ENCODE measurements at regions not wholly inside any gene's neighbourhood (a gene's known extent, or its start where the extent isn't known, plus 50 kb on each side); places are given as distances from the start of the nearest gene placed in this dataset.
"Not testable (repeated sequence)": the region's sequence is repeated elsewhere in the genome, so short reads cannot be mapped to it uniquely, and the experiment has no call there.

DNA sequence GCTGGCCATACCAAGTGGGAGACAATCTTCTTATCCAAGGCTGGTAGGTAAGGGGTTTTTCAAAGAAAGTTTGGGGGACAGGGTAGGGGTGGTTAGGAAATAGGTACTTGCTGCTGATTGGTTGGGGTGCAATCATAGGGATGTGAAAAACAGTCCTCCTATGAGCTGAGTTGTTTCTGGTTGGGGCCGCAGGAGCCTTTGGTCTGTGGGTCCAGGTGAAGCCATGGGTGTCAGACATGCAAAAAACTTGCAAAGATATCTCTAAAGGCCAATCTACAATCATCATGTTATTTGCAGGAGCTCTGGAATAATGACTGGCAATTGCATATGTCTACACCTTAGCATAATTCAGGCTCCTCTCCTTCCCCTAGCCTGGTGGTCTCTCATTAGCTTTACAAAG is 982.3 kb downstream of the DIPK2A start:
- ATAC-seq (no peak), DNase-seq (ENCODE audit: low spot score) (no peak)

DNA sequence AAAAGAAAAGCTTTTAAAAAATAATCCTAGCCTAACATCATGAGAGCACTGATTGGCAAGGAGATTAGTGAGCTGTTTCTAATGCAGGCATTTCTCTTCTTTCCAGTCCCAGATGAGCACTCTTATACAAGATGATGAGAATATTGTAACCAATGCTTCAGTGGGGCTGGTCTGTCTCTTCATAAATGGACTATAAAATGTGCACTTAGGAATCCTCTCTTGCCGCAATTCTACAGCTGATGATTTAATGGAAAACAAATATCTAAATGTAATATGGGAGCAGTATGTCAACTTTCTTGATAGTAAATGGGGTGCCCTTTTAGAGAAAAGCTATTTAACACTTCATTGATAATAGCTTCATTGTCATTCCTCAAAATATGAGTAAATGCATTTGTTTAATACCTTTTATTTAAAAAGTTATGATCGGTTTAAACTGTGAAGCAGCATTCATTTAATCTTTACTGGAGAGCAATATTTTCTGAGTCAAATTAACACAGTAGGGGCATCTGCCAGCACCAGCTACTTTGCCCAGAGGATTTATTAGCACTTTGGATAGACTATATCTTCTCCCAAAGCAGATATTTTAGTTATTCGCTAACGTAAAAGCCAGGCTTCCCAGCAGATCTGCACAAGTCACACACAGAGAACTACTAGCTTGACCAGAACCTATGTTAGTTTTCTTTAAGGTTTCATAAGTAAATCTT is 985.9 kb downstream of the DIPK2A start:
- no peak for ATAC-seq
- no peak for DNase-seq (ENCODE audit: low spot score)

DNA sequence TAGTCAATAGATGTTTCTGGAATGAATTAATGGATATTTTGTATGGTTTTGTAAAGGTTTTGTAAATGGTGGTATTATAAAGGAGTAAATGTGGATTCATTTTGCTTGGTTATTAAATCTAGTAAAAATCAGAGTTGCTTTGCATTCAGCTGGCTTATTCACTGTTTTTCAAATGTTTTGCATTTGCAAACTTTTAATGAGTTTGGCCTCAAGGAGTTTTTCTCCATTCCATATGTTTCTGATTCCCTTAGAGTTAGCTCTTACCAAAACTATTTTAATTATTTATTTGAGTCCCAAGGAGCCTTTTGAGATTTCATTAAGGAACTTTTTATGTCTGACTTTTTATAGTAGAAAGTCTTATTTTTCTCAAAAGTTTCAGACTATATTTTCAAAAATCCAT is 992.2 kb downstream of the DIPK2A start:
- ATAC-seq (no peak), DNase-seq (ENCODE audit: low spot score) (no peak)

DNA sequence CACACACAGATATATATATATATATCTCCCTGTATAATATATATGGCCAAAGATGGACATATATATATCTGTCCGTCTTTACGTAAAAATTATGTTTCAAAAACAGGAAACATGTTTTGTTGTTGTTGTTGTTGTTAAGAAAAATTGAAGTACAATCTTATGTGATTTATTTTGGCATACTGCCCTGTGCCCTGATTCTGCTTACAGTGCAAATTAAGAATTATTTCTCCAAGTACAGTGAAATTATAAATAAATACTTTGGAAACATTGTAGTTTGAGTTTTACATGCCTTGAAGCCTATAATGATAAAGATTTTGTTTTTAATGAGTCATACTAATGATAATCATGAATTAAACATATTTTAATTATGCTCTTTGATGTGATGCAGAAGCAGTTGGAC is 994.9 kb downstream of the DIPK2A start:
- DNase-seq (ENCODE audit: low spot score), result no peak

DNA sequence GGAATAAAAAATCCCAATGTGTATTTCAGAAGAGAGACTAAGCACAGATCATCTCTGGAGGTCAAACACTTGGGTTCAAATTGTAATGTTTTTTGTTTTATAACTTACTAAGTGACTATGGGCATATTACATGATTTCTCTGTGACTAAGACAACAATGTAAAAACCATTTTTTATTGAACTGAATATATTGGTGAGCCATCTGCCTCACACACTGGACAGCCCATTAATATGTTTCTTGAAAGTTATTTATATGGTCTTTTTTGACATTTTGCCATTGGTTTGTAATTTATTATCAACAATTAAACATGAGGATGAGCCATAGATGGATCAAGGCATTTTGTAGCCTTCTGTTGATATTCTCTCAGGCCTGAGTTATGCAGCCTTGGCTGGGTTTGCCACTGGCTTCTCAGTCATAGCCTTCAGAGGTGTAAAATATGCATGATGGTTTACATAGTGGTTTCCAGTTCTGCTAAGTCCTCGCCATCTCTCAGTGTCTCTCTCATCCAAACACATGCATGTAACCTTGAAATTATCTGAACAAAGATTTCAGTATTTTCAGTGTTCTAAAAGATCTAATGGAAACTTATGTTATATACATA is 997.2 kb downstream of the DIPK2A start:
- no peak for DNase-seq (ENCODE audit: low spot score)
- no peak for ATAC-seq

More for the DNA sequence above, 994.9 kb downstream of the DIPK2A start:
- ATAC-seq, result no peak

DNA sequence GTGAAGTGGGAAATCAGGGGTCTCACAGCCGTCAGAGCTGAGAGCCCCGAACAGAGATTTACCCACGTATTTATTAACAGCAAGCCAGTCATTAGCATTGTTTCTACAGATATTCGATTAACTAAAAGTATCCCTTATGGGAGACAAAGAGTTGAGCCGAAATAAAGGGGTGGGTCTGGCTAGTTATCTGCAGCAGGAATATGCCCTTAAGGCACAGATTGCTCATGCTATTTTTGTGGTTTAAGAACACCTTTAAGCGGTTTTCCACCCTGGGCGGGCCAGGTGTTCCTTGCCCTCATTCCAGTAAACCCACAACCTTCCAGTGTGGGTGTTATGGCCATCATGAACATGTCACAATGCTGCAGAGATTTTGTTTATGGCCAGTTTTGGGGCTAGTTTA is 1012.9 kb downstream of the DIPK2A start:
- not testable (repeated sequence) for DNase-seq (ENCODE audit: low spot score); ATAC-seq

DNA sequence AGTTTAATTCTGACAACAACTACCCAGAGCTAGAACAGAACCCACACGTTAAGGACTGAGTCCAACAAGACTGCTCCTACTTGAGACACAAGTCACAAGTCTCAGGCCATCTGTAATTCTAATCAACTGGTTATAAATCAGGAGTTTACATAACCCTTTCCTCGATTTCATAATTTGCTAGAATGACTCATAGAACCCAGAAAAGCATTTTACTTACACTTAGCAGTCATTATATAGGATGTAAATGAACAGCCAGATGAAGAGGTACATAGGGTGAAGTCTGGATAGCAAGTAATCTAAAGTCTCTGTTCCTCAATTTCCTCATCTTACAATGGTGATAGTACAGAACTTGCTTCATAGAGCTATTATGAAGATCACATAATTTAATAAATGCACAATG is 1018.2 kb downstream of the DIPK2A start:
- DNase-seq (ENCODE audit: low spot score) (no peak), ATAC-seq (no peak)

DNA sequence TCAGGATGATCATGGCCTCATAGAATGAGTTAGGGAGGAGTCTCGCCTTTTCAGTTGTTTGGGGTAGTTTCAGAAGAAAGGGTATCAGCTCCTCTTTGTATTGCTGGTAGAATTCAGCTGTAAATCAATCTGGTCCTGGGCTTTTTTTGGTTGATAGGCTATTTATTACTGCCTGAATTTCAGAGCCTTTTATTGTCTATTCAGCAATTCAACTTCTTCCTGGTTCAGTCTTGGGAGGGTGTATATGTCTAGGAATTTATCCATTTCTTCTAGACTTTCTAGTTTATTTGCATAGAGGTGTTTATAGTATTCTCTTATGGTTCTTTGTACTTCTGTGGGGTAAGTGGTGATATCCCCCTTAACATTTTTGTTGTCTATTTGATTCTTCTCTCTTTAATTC is 1024.2 kb downstream of the DIPK2A start:
- ATAC-seq (no peak), DNase-seq (ENCODE audit: low spot score) (no peak)

DNA sequence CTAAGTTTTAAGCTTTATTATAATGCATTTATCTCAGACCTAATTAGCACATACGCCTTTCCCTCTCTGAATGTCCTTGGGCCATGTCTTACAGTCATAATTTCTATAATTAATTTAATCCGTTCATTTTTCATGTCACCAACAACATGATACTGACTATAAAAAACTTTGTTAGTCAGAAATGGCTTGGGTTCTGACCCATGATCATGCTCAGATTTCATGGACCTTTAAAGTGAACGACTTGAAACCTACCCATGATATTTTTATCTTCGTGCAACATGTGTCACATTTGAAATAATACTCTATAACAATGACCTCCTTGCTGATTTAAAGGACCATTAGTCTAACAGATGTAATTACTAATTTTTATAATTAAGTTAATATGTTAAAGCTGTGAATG is 1033.8 kb downstream of the DIPK2A start:
- no peak for ATAC-seq
- no peak for DNase-seq (ENCODE audit: low spot score)

DNA sequence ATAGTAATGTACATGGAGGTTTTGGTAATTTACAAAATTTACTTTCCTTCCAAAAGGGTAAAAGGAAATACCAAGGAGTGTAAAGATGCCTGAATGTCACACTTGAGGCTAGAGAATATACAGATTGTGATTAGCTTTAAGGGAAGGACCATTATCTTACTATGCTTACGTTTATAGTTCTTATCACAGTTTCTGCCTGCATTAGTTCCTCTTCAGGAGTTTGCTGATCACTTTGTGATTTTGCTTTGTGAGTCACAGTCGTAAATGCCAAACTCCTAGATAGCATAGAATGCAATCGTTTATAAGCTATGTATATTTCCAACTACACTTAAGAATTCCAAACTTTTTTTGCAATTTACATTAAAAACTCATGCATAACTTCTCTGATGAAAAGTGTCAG is 1034.6 kb downstream of the DIPK2A start:
- ATAC-seq, result no peak

DNA sequence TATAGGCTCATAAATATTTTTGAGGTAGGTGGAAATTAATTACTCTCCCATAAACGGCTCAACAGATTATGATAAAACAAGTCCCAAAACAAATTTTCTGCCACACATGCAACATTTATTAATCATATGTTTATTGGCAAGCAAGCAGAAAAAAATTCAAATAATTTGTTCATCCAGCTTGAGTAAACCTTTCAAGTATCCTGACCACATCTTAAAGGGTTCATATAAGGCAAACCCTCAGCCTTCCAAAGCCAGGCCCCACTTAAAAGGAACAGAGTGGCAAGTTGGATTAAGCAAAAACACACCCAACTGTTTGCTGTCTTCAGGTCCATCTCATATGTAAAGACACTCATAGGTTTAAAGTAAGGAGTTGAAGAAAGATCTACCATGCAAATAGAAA is 1042.3 kb downstream of the DIPK2A start:
- no peak for DNase-seq (ENCODE audit: low spot score)
- no peak for ATAC-seq

More for the DNA sequence above, 1034.6 kb downstream of the DIPK2A start:
- no peak for DNase-seq (ENCODE audit: low spot score)

DNA sequence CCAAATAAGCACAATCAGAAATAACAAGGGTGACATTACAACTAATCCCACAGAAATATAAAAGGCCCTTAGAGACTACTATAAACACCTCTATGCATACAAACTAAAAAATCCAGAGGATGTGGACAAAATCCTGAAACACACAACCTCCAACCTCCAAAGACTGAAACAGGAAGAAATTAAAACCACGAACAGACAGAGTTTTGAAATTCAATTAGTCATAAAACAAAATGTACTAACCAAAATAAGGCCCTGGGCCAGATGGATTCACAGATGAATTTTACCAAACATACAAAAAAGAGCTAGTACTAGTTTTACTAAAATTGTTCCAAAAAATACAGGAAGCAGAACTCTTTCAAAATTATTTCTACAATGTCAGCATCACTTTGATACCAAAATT is 1043.6 kb downstream of the DIPK2A start:
- DNase-seq (ENCODE audit: low spot score) (no peak), ATAC-seq (no peak)

DNA sequence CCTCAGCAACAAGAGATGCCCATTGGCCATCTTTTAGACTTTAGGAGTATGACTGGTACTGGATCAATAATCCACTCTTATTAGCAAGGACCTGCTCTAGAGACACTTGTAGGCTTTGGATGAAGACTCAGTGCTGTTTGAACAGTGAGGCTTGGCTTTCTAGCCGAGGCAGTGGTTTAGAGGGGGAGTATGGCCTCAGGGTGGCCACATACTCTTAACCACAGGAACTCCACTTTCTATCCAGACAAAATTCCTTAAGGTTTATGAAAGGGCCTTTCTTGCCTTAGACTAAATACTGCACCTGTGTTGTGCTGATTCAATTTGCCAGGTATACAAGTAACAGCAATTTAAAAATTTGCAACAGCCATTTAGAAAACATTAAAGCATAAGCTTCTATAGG is 1046.3 kb downstream of the DIPK2A start:
- DNase-seq (ENCODE audit: low spot score), result no peak
- ATAC-seq, result no peak

DNA sequence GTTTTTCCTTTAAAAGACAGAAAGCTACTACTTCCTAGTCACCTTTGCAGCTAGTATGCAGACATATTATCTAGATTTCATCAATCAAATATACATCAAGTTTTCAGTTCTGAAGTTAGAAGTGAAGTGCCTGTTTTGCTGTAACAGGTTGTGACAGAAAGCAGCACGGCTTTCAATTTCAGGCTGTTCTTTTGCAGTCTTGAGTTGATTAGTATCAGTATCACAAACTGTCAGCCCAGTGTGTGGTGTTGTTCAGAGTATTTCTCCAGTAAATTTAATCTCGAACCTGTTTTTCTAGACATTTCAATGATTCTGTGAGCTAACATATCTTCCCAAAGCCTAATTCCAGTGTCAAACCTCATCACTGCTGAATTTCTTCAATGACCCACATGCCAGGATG is 1050.8 kb downstream of the DIPK2A start:
- no peak for ATAC-seq
- DNase-seq (ENCODE audit: low spot score), result no peak

DNA sequence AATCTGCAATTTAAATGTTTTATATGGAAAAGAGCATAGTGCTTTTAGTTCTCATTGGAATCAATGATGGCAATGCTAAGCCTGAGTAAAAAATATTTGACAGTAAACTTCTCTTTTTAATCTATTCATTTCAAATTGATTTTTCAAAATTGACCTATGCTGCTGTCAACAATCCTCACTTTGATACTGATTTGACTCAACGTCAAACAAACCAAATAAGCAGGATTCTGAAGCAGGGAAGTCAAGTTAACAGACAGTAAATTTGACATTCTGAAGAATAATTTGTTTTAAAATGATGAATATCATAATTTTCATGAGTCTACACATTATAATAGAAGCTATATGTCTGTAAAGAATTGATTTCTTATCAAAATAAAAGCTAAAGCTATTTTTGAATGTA is 1053.1 kb downstream of the DIPK2A start:
- no peak for DNase-seq (ENCODE audit: low spot score)
- ATAC-seq, result no peak

DNA sequence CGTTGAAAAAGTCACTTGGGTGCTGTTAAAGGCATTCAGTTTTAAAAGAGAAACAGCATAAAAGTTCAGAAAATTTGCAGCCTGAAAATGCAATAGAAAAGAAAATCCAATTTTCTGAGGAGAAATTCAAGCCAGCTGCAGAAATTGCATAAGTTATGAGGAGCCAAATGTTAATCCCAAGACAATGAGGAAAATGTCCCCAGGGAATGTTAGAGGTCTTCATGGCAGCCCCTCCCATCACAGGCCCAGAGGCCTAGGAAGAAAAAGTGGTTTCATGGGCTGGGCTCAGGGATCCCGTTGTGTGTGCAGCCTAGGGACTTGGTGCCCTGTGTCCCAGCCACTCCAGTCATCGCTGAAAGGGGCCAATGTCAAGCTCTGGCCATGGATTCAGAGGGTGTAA is 1055.6 kb downstream of the DIPK2A start:
- not testable (repeated sequence) for DNase-seq (ENCODE audit: low spot score); ATAC-seq

DNA sequence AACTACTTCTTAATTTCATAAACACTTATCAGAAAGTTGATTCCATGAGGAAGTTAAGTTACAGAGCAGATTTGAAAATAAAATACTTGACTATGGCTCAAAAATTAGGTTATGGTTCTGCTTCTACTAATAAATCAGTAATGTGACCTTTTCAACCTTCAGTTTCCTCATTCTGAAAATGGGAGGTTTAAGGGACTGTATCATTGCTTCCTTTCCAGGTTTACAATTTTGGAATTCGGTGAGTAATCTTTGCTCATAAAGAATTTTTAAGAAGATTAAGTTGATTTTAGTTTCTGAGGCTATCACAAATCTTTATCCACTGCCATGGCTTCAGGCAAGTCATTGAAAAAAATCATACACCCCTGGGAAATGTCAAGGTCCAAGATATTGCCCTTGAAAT is 1061.2 kb downstream of the DIPK2A start:
- ATAC-seq (no peak), DNase-seq (ENCODE audit: low spot score) (no peak)

DNA sequence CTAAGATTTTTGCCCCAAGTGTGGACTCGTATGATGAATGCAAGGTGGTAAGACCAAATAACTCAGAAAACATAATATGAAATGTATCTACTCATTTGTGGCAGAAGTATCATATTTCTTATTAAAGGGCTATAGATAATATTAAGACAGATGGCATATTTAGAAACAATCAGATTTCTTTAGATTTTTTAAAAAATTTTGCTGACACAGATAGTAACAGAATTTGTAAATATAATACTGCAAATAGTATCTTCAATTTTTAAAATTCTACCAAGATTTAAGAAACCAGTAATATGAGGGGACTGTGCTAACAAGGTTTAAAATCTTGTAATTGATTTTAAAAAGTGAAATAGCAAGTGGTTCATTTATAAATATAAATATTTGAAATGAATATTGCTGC is 1064.1 kb downstream of the DIPK2A start:
- no peak for DNase-seq (ENCODE audit: low spot score)
- ATAC-seq, result no peak

DNA sequence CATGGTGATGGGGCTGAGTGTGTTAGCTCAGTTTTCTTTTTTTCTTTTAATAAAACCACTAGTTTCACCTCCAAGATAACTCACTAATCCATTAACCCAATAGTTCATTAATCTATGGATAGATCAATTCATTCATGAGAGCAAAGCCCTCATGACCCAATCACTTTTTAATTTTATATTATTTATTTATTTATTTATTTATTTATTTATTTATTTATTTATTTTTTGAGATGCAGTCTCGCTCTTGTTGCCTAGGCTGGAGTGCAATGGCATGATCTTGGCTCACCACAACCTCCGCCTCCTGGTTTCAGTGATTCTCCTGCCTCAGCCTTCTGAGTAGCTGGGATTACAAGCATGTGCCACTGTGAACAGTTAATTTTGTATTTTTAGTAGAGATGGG is 1082.4 kb downstream of the DIPK2A start:
- not testable (repeated sequence) for ATAC-seq; DNase-seq (ENCODE audit: low spot score)

DNA sequence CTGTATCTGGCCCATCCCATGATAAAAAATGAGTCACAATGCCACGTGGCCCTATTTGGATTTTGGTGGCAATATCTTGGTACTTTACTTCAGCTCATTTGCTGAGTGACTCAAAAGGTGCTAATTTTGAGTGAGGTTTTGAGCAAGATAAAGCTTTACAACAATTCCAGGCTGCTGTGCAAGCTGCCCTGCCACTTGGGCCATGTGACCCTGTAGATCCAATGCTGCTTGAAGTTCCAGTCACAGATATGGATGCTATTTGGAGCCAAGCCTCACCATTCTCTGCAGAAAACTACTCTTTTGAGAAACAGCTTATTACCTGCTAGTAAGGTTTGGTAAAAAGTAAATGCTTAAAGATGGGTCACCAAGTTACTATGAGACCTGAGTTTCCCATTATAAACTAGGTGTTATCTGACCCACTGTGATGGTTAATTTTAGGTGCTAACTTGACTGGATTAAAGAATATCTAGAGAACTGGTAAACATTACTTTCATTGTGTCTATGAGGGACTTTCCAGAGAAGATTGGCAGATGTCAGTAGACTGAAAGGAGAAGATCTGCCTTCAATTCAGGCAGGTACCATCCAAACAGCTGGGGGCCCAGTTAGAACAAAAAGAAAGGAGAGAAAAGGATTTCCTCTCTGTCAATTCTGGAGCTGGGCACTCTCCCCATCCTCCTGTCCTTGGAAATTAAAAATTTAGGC is 1083.9 kb downstream of the DIPK2A start:
- ATAC-seq (no peak), DNase-seq (ENCODE audit: low spot score) (no peak)

DNA sequence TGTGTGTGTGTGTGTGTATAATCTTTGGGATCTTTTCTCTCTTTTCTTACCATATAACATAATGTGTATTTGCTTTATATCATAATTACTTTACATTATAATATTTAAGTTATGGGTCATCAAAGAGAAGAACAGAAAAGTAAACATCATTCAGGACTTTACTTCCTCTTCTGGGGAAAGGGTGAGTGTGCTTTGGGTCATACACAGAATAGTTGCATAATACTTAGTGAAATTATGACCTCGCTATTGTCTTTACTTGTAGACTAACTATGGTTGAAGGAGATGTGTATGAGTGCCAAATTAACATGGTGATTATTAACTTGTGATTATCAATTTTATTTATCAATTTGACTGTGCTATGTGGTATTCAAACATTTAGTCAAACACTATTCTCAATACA is 1086.9 kb downstream of the DIPK2A start:
- no peak for DNase-seq (ENCODE audit: low spot score)
- ATAC-seq, result no peak

DNA sequence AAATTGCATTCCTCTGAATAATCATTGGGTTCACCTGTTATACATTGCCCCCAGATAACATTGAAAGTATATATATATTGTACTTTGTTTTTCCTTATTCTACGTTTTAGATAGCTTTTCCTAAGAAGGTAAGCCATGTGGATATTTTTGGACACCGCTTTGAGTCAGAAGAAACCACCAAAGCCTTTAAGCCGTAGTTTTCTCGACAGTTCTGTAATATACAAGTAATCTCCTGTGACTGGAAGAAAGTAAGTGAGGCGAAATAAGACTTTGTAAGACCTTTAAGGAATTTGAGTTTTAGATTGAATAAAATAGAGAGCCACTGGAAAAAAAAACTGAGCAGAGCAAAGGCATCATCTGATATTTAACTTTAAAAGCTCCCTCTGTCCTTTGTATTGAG is 1092.0 kb downstream of the DIPK2A start:
- no peak for ATAC-seq
- DNase-seq (ENCODE audit: low spot score), result no peak
